Lower leg skin (tissue), 4 donors: ENCODE measurements at regions not wholly inside any gene's neighbourhood (a gene's known extent, or its start where the extent isn't known, plus 50 kb on each side); places are given as distances from the start of the nearest gene placed in this dataset.
A peak's percentile ranks its signal among the peaks of the same experiment; 100 is the strongest.
"Not testable (repeated sequence)": the region's sequence is repeated elsewhere in the genome, so short reads cannot be mapped to it uniquely, and the experiment has no call there.

Source experiments
- DNase-seq, 2 donors: peaks; one replicate each; pipeline ENCODE4 v3.0.0-alpha.2; 2019; ENCODE audit warnings: low spot score in 2 of 2
- H3K4me3 ChIP-seq: fragments of 200-600 bp; sonication (generic); 2 replicates; pipeline ENCODE4 v1.5.1; 2017; ENCODE audit warnings: mild to moderate bottlenecking, low read depth; ENCODE audit not compliant: poor library complexity, severe bottlenecking
- POLR2A ChIP-seq, 2 donors: fragments of 450-650 bp; IDR thresholded peaks; one replicate each; pipeline ENCODE4 v1.6.1; 2016 to 2017; ENCODE audit warnings: antibody characterized with exemption in 2 of 2, mild to moderate bottlenecking in 1 of 2, moderate library complexity in 1 of 2
- WGBS, 2 donors: methylation state at CpG; one replicate each; pipeline ENCODE4 v1.1.5; 2018; 5-methylcytosine and 5-hydroxymethylcytosine counted together
- intact Hi-C: fragments of 100-400 bp; cut with DNase I; formaldehyde crosslinking; loops from one replicate; pipeline ENCODE4 v1.15.0; 2023; ENCODE audit warnings: low total_unique reads
- TF ChIP-seq, protein P1 (sequence below), 3 donors: fragments of 450-650 bp; IDR thresholded peaks; one replicate each; pipeline ENCODE4 v1.5.1; 2016; ENCODE audit warnings: antibody characterized with exemption in 3 of 3, mild to moderate bottlenecking in 3 of 3, moderate library complexity in 2 of 3

DNA sequence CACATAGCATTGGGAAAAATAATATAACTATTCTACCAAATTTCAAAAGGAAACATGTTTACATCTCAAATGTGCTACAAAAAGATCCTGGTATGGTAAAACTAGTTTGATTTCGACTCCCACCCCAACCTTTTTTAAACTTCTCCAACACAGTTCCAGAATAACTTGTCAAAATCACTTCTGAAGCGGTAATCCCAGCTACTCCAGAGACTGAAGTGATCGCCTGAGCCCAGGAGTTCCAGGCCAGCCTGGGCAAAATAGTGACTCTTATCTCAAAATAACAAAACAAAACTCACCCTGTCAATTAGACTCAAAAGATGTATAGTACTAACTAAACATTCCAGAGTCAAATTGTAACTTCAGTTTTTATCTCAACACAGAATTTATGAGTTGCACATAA, 71.3 kb upstream of the RNF38 start:
- WGBS, 2 donors = 49 to 55% methylated on average over 3 of the region's 3 CpGs
- intact Hi-C loops = no loop called here
- no peak overlapping the region for H3K4me3 ChIP-seq
- TF ChIP-seq, protein P1, sequence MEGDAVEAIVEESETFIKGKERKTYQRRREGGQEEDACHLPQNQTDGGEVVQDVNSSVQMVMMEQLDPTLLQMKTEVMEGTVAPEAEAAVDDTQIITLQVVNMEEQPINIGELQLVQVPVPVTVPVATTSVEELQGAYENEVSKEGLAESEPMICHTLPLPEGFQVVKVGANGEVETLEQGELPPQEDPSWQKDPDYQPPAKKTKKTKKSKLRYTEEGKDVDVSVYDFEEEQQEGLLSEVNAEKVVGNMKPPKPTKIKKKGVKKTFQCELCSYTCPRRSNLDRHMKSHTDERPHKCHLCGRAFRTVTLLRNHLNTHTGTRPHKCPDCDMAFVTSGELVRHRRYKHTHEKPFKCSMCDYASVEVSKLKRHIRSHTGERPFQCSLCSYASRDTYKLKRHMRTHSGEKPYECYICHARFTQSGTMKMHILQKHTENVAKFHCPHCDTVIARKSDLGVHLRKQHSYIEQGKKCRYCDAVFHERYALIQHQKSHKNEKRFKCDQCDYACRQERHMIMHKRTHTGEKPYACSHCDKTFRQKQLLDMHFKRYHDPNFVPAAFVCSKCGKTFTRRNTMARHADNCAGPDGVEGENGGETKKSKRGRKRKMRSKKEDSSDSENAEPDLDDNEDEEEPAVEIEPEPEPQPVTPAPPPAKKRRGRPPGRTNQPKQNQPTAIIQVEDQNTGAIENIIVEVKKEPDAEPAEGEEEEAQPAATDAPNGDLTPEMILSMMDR (IDR thresholded peaks at IDR 0.05) = no peak
- no peak for DNase-seq

DNA sequence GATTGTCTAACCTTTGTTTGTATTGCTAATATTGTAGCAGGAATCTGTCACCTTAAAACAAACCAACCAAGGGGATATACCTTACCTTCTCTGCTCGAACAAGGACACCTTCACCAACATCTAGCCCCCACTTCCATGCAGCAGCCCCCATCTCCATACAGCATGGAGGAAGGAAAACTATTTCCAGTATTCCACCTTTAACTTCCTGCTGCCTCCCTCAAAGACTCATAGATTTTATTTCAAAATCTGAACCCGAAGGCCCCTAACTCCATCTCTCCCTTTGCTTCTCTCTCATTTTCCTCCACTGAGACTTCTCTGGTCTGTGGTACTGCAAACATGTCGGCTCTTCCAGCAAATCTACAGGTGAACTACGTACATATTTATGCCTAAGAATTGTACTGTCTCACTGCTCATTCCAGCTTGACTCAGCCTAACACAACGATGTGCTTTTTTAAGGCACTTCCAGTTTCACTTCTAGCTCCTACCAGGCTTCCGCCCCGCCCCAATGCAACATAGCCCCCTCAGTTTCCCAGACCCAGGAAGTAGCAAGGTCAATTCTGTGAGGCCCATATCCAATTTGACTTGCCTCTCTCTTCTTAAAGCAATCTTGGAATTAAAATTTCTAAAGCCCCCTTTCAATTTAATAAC, 70.7 kb upstream of the RNF38 start:
- 10 to 11% methylated on average over 7 of the region's 7 CpGs for WGBS, 2 donors
- H3K4me3 ChIP-seq = no peak overlapping the region
- peak; percentile 43 to 88 for DNase-seq
- TF ChIP-seq POLR2A (IDR thresholded peaks at IDR 0.05) = no peak
- TF ChIP-seq, protein P1 (IDR thresholded peaks at IDR 0.05) = no peak
- intact Hi-C loops = no loop called here

DNA sequence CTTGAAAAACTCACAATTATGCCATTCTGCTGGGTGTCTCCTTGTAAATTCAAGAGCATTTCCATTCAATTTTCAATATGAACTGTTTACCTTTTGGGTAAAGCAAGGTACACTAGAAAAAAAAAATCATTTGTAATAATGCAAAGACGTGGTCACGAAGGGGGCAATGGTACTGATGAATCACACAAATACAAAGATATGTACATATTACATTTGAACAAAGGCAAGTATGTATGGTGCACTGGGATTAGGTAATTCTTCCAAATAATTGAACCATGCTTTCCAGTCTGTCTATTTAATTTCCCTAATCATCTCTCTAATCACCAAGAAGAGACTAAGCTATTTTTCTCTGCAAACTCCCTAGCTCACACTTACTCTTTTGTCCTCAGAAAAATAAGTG, 63.4 kb upstream of the RNF38 start:
- no peak for DNase-seq
- 90 to 97% methylated on average over 2 of the region's 2 CpGs for WGBS, 2 donors

GRCh38 chr9:36462245-36462644, 62.2 kb upstream of the RNF38 start:
- no peak for TF ChIP-seq POLR2A (IDR thresholded peaks at IDR 0.05)
- WGBS, 2 donors = 95 to 97% methylated on average over 4 of the region's 4 CpGs
- H3K4me3 ChIP-seq = no peak overlapping the region
- intact Hi-C loops = no loop called here
- no peak for DNase-seq

More for the DNA sequence above, 63.4 kb upstream of the RNF38 start:
- TF ChIP-seq, protein P1 (IDR thresholded peaks at IDR 0.05) = no peak
- no peak for TF ChIP-seq POLR2A (IDR thresholded peaks at IDR 0.05)
- H3K4me3 ChIP-seq = no peak overlapping the region
- intact Hi-C loops = no loop called here

GRCh38 chr9:36461323-36461722, 61.3 kb upstream of the RNF38 start:
- intact Hi-C loops = no loop called here
- no peak overlapping the region for H3K4me3 ChIP-seq
- no peak for DNase-seq
- TF ChIP-seq, protein P1 (IDR thresholded peaks at IDR 0.05) = no peak
- TF ChIP-seq POLR2A (IDR thresholded peaks at IDR 0.05) = no peak

- WGBS, 2 donors = 84 to 92% methylated on average over 17 of the region's 17 CpGs
- not testable (repeated sequence) for DNase-seq, H3K4me3 ChIP-seq
- intact Hi-C loops = loop anchor here (10.0 kb wide), 1 partner anchor 54 kb away; the partner anchor contains the start of gene RNF38
Observed at GRCh38 chr9:36458430-36458915, 58.4 kb upstream of the RNF38 start.

GRCh38 chr9:36457836-36458429, 57.9 kb upstream of the RNF38 start:
- no peak overlapping the region for H3K4me3 ChIP-seq
- WGBS, 2 donors = 72 to 87% methylated on average over 7 of the region's 7 CpGs
- intact Hi-C loops = loop anchor here (10.0 kb wide), 1 partner anchor 53 kb away; the partner anchor contains the start of gene RNF38
- no peak for TF ChIP-seq POLR2A (IDR thresholded peaks at IDR 0.05)
- TF ChIP-seq, protein P1 (IDR thresholded peaks at IDR 0.05) = no peak
- DNase-seq = no peak
